GM12878 (cell line): ENCODE measurements at regions not wholly inside any gene's neighbourhood (a gene's known extent, or its start where the extent isn't known, plus 50 kb on each side); places are given as distances from the start of the nearest gene placed in this dataset.

Experiments
- ATAC-seq: fragments of 200-7000 bp; cut with Tn5 transposase; 3 replicates; pipeline ENCODE4 v1.9.1; 2020; ENCODE audit warnings: mild to moderate bottlenecking, moderate library complexity
- BruUV-seq: library from RNA; stranded (reverse); fragments of 400-500 nt; replicated peaks from 2 replicates; lab custom pipeline; 2021; lab: Mats Ljungman, UMichigan
- CTCF ChIA-PET: fragments of 300-600 bp; sonication (Branson Sonifier 250); formaldehyde crosslinking; extraction: SDS; loops from one replicate; lab custom pipeline; 2021; ENCODE audit warnings: inconsistent platforms; lab: Yijun Ruan, JAX
- POLR2A ChIA-PET: fragments of 350-600 bp; formaldehyde crosslinking; extraction: SDS; loops from one replicate; lab custom pipeline; 2021; ENCODE audit warnings: inconsistent platforms; lab: Charles Lee
- RAD21 ChIA-PET: fragments of 300-600 bp; sonication (Branson Sonifier 250); formaldehyde crosslinking; loops from one replicate; lab custom pipeline; 2023; ENCODE audit warnings: antibody characterized with exemption; ENCODE audit not compliant: unreplicated experiment; lab: Charles Lee
- SMC1A ChIA-PET: fragments of 300-600 bp; sonication (Branson Sonifier 250); formaldehyde crosslinking; loops from one replicate; lab custom pipeline; 2023; ENCODE audit not compliant: unreplicated experiment, uncharacterized antibody; lab: Charles Lee
- DNase-seq: peaks from one replicate; pipeline ENCODE4 v3.0.0-alpha.2; 2011; ENCODE audit warnings: low read depth, low spot score
- FAIRE-seq: peaks from 3 replicates; lab custom pipeline; 2011; peaks lifted over from hg19 to GRCh38; lab: Jason Lieb, UNC
- H2AFZ ChIP-seq: 2 replicates; pipeline ENCODE4 v1.6.0; 2011; ENCODE audit warnings: low read depth, low read length, control low read depth; ENCODE audit not compliant: control insufficient read depth
- H3K27ac ChIP-seq: 2 replicates; pipeline ENCODE4 v1.5.1; 2011; ENCODE audit warnings: control low read depth; ENCODE audit not compliant: control insufficient read depth, insufficient read depth
- H3K27me3 ChIP-seq, 2 experiments: replicated peaks in 1 of 2; 2 replicates each; pipeline versions ENCODE4 v1.6.0 to v1.6.1; 2011; ENCODE audit warnings: low read length in 1 of 2; ENCODE audit not compliant: control insufficient read depth in 2 of 2, insufficient read depth in 2 of 2
- H3K36me3 ChIP-seq, 2 experiments: 2 replicates each; pipeline ENCODE4 v1.5.1; 2011; ENCODE audit warnings: low read length in 1 of 2; ENCODE audit not compliant: control insufficient read depth in 2 of 2, insufficient read depth in 2 of 2
- H3K4me1 ChIP-seq: 2 replicates; pipeline ENCODE4 v1.6.1; 2011; ENCODE audit warnings: mild to moderate bottlenecking, low read length, moderate library complexity, mixed read lengths; ENCODE audit not compliant: control insufficient read depth, insufficient read depth
- H3K4me2 ChIP-seq: 2 replicates; pipeline ENCODE4 v1.6.0; 2011; ENCODE audit warnings: control low read depth; ENCODE audit not compliant: control insufficient read depth, insufficient read depth
- H3K4me3 ChIP-seq: fragments of 200-600 bp; sonication (generic); 2 replicates; pipeline ENCODE4 v1.5.1; 2016
- H3K79me2 ChIP-seq: 2 replicates; pipeline ENCODE4 v1.6.0; 2011; ENCODE audit warnings: low read length; ENCODE audit not compliant: control insufficient read depth, insufficient read depth
- H3K9ac ChIP-seq: 2 replicates; pipeline ENCODE4 v1.8.0; 2011; ENCODE audit warnings: low read length, control low read depth, mixed read lengths; ENCODE audit not compliant: control insufficient read depth, insufficient read depth
- H3K9me3 ChIP-seq: replicated peaks from 3 replicates; pipeline ENCODE4 v1.5.1; 2011; ENCODE audit warnings: mild to moderate bottlenecking, low read length; ENCODE audit not compliant: control insufficient read depth, insufficient read depth
- H4K20me1 ChIP-seq: 2 replicates; pipeline ENCODE4 v1.6.0; 2011; ENCODE audit not compliant: control insufficient read depth, insufficient read depth
- HDAC6 ChIP-seq: fragments of 200-600 bp; sonication (generic); IDR thresholded peaks from one replicate; pipeline ENCODE4 v1.8.0; 2017; ENCODE audit warnings: antibody characterized with exemption; ENCODE audit not compliant: unreplicated experiment
- IRF5 ChIP-seq: fragments of 450-650 bp; IDR thresholded peaks from 2 replicates; pipeline ENCODE4 v1.6.1; 2017; ENCODE audit warnings: borderline replicate concordance
- POLR2AphosphoS5 ChIP-seq: IDR thresholded peaks from 2 replicates; pipeline ENCODE4 v1.6.1; 2011; ENCODE audit warnings: mild to moderate bottlenecking, low read length, inconsistent platforms
- PRDM15 ChIP-seq: fragments of 450-650 bp; formaldehyde crosslinking; IDR thresholded peaks from 2 replicates; pipeline ENCODE4 v1.4.0; 2020; ENCODE audit warnings: mild to moderate bottlenecking, moderate library complexity
- ZNF384 ChIP-seq: IDR thresholded peaks from 2 replicates; pipeline ENCODE4 v1.6.1; 2012; ENCODE audit warnings: low read depth, mild to moderate bottlenecking, low read length, improper control_type of control experiment, borderline replicate concordance
- WGBS: methylation state at CpG from one replicate; pipeline ENCODE4 v1.1.6; 2016; ENCODE audit warnings: low lambda C conversion rate; ENCODE audit not compliant: insufficient replicate concordance, insufficient coverage; ENCODE audit errors: missing lambda C conversion rate; 5-methylcytosine and 5-hydroxymethylcytosine counted together
- in situ Hi-C: fragments of 300-500 bp; cut with MboI; formaldehyde crosslinking; loops from 9 replicates; pipeline ENCODE4 v1.14.3; 2018; ENCODE audit warnings: mixed read lengths
- intact Hi-C: fragments of 100-400 bp; cut with micrococcal nuclease; formaldehyde crosslinking; loops from one replicate; pipeline ENCODE4 v1.14.2; 2022; ENCODE audit not compliant: unreplicated experiment

- DNase-seq (no peak), FAIRE-seq (no peak), ATAC-seq (no peak)
- no peak overlapping the region for H2AFZ ChIP-seq
- H3K36me3 ChIP-seq, result no peaks in the 10 kb centered on the region
- no peaks in the 10 kb centered on the region for H3K27me3 ChIP-seq
- no peaks in the 10 kb centered on the region for H3K9me3 ChIP-seq
- ChIA-PET POLR2A (no interaction called here), SMC1A (no interaction called here), RAD21 (no interaction called here), CTCF (interaction anchor here (0.7 kb wide), 1 partner anchor 377 kb away, joined by 4 read pairs; no protein-coding TSS in a partner anchor)
- no TSS peak for BruUV-seq
- H3K4me3 ChIP-seq, result no peak overlapping the region
- H3K9ac ChIP-seq, result no peak overlapping the region
- in situ Hi-C loops (no loop called here), intact Hi-C loops (no loop called here)
- no peak overlapping the region for H3K27ac ChIP-seq
- no peaks in the 10 kb centered on the region for H3K79me2 ChIP-seq
- no peaks in the 10 kb centered on the region for H3K4me1 ChIP-seq
- H3K4me2 ChIP-seq, result no peak overlapping the region
- 0% methylated on average over 2 of the region's 2 CpGs for whole genome bisulfite sequencing
- no peak for TF ChIP-seq ZNF384
- no peak for TF ChIP-seq HDAC6
- no peak for TF ChIP-seq POLR2AphosphoS5
- no peak for TF ChIP-seq IRF5
- TF ChIP-seq PRDM15 (CRISPR knock-in tag), result no peak
- H4K20me1 ChIP-seq, result no peaks in the 10 kb centered on the region
Measured at GRCh38 chrX:82442281-82442680, 1065.8 kb upstream of the POU3F4 start.
